ENCODE measurements at regions not wholly inside any gene's neighbourhood (a gene's known extent, or its start where the extent isn't known, plus 50 kb on each side); places are given as distances from the start of the nearest gene placed in this dataset.
A peak's percentile ranks its signal among the peaks of the same experiment; 100 is the strongest.

DNA sequence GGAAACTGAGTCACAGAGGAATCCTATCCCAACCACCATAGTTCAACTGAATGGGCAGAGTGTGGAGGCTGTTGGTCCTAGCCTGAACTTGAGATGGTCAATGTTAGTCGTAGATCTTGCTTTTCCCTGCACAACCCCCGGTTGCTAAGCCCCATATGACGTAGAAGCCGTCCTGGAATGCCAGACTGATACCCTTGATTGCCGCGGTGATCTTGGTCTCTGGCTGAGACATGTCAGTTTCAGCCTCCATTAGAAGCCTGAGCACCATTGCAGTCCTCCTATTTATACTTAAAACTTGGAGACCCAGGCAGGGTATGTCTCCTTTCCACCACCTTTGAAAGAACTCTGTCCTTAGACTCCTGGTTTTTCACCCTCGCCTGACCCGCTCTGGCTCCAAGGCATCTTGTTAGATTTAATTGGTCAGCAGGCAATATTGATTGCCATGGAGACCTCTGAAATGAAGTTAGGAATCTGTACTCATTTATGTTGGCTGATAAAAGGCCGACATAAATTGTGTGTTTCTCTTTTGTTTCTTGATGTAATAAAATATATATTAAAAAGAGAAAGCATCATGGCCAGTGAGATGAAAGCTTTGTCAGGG is 53.4 kb downstream of the RPLP1 start:
- H3K9me3 ChIP-seq: no peaks in the 10 kb centered on the region
- H3K36me3 ChIP-seq: no peaks in the 10 kb centered on the region
- peaks cover 0 to 5% (median 0%) of the 10 kb centered on the region in 4 donors for H3K4me1 ChIP-seq
- no peak for DNase-seq (ENCODE audit: low spot score in 2 of 2)
- TF ChIP-seq POLR2A (IDR thresholded peaks at IDR 0.05) (no peak), EP300 (IDR thresholded peaks at IDR 0.05) (no peak), CTCF (IDR thresholded peaks at IDR 0.05) (no peak)
- 93% methylated on average over 9 of the region's 9 CpGs for WGBS, 2 donors
- H3K4me3 ChIP-seq: no peak overlapping the region
- H3K27ac ChIP-seq: peak overlapping the region in 2 of 4 donors; percentile 70 to 73
- no peaks in the 10 kb centered on the region for H3K27me3 ChIP-seq

DNA sequence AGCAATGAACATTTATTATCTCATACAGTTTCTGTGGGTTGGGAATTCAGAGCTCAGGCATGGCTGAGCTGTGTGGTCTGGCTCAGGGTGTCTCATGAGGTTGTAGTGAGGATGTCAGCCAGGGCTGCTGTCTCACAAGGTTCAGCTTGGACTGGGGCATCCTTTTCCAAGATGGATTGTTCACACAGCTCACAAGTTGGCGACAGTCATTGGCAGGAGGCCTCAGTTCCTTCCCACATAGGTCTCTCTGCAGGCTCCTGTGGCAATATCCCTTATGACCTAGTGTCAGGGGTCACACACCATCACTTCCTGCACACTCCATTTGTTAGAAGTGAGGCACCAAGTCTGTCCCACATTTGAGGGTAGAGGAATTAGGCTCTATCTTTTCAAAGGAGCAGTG is 56.0 kb downstream of the RPLP1 start:
- Histone ChIP-seq H3K27me3 (no peaks in the 10 kb centered on the region), H3K4me3 (no peak overlapping the region), H3K27ac (peak overlapping the region in 1 of 4 donors; percentile 46), H3K36me3 (no peaks in the 10 kb centered on the region), H3K9me3 (no peaks in the 10 kb centered on the region), H3K4me1 (peaks cover 0 to 5% (median 0%) of the 10 kb centered on the region in 4 donors)
- DNase-seq (ENCODE audit: low spot score in 2 of 2): peak in 1 of 2 donors; percentile 15
- 33 to 50% methylated on average over 1 of the region's 1 CpG for WGBS, 2 donors
- TF ChIP-seq EP300 (IDR thresholded peaks at IDR 0.05): no peak
- TF ChIP-seq CTCF (IDR thresholded peaks at IDR 0.05): no peak
- TF ChIP-seq POLR2A (IDR thresholded peaks at IDR 0.05): no peak

GRCh38 chr15:69509131-69509530 is 56.5 kb downstream of the RPLP1 start:
- TF ChIP-seq CTCF (IDR thresholded peaks at IDR 0.05): no peak
- no peak for TF ChIP-seq POLR2A (IDR thresholded peaks at IDR 0.05)
- TF ChIP-seq EP300 (IDR thresholded peaks at IDR 0.05): no peak
- H3K4me3 ChIP-seq: no peak overlapping the region
- H3K4me1 ChIP-seq: peaks cover 0 to 5% (median 0%) of the 10 kb centered on the region in 4 donors
- no peak for DNase-seq (ENCODE audit: low spot score in 2 of 2)
- peak overlapping the region in 1 of 4 donors; percentile 46 for H3K27ac ChIP-seq
- H3K36me3 ChIP-seq: no peaks in the 10 kb centered on the region
- H3K9me3 ChIP-seq: no peaks in the 10 kb centered on the region
- H3K27me3 ChIP-seq: no peaks in the 10 kb centered on the region
- 51 to 56% methylated on average over 4 of the region's 4 CpGs for WGBS, 2 donors

GRCh38 chr15:69510556-69510955 is 57.9 kb downstream of the RPLP1 start:
- no peak overlapping the region for H3K4me3 ChIP-seq
- H3K27me3 ChIP-seq: no peaks in the 10 kb centered on the region
- no peaks in the 10 kb centered on the region for H3K9me3 ChIP-seq
- H3K36me3 ChIP-seq: no peaks in the 10 kb centered on the region
- peaks cover 0 to 5% (median 0%) of the 10 kb centered on the region in 4 donors for H3K4me1 ChIP-seq
- no peak overlapping the region for H3K27ac ChIP-seq
- TF ChIP-seq POLR2A (IDR thresholded peaks at IDR 0.05) (no peak), CTCF (IDR thresholded peaks at IDR 0.05) (no peak), EP300 (IDR thresholded peaks at IDR 0.05) (no peak)
- DNase-seq (ENCODE audit: low spot score in 2 of 2): no peak

DNA sequence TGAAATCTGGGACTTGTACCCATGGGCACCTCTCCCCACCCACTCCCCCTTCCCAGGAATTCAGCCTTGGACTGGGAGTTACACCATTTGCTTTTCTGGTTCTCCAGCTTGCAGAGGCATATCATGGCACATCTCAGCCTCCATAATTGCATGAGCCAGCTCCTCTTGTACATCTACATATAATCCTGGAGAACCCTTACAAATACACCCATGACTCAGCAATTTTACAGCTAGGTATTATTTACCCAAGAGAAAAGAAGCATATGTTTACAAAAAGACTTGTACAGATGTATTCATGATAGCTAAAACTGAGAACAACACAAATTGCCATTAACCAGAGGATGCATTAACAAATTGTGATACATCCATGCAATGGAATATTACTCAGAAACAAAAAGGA is 58.4 kb downstream of the RPLP1 start:
- peaks cover 0 to 5% (median 0%) of the 10 kb centered on the region in 4 donors for H3K4me1 ChIP-seq
- no peak for TF ChIP-seq EP300 (IDR thresholded peaks at IDR 0.05)
- TF ChIP-seq POLR2A (IDR thresholded peaks at IDR 0.05): no peak
- no peak for TF ChIP-seq CTCF (IDR thresholded peaks at IDR 0.05)

More for the DNA sequence above, 58.4 kb downstream of the RPLP1 start:
- H3K4me3 ChIP-seq: no peak overlapping the region
- H3K27me3 ChIP-seq: no peaks in the 10 kb centered on the region
- DNase-seq (ENCODE audit: low spot score in 2 of 2): no peak
- H3K36me3 ChIP-seq: no peaks in the 10 kb centered on the region
- no peak overlapping the region for H3K27ac ChIP-seq
- H3K9me3 ChIP-seq: no peaks in the 10 kb centered on the region

Data from tibial nerve (tissue), 4 donors.